GM18868 (cell line): ENCODE measurements at regions not wholly inside any gene's neighbourhood (a gene's known extent, or its start where the extent isn't known, plus 50 kb on each side); places are given as distances from the start of the nearest gene placed in this dataset.
A peak's percentile ranks its signal among the peaks of the same experiment; 100 is the strongest.
"Not testable (repeated sequence)": the region's sequence is repeated elsewhere in the genome, so short reads cannot be mapped to it uniquely, and the experiment has no call there.

Experiments used
- ATAC-seq: cut with Tn5 transposase; IDR thresholded peaks from one replicate; pipeline ENCODE4 v1.9.1; 2021; ENCODE audit warnings: mild to moderate bottlenecking, moderate library complexity; ENCODE audit not compliant: unreplicated experiment

DNA sequence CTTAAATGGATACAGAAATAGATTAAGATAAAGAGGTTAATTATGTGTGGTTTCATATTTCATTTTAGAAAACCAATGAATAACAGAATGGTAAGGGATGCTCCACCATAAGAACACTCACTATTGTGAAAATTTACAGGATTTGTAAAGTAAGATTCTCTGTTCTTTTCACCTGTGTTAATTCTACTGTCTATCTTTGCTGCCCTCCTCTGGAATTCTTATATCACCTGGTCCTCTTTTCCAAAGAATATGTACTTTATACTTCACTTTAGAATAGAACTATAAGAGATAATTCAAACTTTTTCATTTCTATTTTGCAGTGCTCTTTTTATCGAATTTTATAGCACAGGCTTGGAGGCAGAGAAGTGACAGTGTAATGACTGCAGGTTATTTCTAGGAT, 213.4 kb downstream of the LURAP1L start:
- no peak for ATAC-seq

DNA sequence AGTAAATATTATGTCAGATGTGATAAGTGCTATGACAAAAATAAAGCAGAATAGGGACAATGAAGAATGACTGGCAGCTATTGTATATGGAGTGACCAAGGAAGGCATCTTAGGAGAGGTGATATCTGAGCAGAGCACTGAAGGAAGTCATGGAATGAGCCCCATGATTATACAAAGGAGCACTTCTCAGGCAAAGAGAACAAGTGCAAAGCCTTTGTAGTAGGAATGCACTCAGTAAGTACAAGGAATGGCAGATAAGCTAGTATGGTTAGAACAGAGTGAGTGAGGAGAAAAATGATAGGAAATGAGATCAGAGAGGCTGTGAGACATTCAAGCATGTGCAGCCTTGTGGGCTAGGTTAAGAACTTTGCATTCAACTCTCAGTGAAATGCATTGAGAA, 214.8 kb downstream of the LURAP1L start:
- ATAC-seq: no peak

DNA sequence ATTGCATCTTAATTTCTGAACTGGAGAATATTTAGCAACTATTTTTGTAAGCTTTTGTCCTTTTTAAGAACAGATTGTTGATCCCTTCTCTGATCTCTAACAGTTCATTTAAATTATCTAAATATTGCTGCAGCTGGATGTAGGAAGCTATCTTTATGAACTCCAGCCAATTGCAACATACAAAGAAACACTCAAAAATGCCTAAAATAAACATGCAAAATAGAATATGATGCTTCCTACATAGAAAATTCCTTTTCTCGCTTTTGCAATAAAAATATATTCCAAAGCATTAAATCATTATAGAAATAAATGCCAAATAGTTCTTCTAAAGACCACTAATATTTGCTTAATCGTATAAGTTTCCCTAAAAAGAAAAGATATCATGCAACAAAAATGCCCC, 218.6 kb downstream of the LURAP1L start:
- no peak for ATAC-seq

DNA sequence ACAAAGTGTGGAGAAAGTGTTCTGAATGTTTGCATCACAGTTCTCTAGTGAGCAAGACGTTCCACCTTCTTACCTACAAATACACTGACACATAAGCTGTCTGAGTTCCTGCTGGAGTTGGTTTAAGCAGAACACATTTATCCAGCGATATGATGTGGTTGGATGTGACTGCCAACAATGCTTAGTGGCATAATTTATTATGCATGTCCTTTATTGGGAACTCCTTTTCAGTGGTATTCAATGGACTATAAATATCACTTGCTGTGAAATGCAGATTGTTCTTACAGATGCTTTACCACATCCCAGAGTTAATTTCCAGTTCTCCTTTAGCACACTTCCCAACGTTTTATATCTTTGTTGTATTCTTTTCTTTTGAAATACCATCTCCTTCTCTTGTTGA, 222.2 kb downstream of the LURAP1L start:
- ATAC-seq: no peak

DNA sequence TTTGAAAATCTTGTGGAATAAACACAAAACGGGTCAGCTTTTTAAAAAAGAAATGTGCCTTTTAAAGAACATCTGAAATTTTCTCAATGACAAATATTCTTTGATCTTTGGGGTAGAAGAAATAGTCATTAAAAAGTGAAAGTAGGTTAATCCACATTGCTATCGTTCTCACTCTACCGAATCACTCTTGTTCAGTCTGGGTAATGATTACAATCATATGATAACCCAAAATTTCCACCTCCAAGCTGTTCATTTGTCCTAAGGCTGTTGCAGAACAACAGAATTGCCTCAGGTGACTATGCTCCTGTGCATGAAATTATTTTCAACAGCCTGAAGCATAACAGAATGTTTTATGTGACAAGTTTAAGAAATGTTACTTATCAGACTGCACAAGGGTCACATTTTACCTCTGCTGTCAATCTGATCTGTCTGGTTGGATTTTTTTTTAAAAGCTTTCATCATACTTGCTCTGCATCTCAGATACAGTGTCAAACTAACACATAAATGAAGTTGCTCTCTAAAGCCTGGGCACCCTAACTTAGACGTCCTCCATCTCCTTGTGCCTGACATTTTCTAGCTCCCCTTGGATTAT, 227.3 kb downstream of the LURAP1L start:
- ATAC-seq: no peak

DNA sequence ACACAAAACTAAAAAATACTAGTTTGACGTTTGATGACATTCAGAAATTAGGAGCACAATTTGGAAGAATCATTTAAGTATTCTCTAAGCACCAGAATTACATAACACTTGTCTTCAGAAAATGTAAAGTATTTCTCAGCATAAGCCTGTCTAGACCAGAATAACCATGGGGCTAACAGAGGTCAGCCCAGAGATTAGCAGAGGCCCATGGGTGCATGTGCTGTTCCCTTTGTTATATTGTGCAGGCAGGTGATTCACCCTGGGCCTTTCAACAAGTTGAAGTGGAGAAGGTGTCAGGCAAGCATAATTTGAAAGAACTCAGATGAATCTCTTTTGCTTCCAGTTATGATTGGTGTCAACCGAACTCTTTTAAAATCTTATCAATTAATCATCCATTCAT, 227.9 kb downstream of the LURAP1L start:
- ATAC-seq: no peak

DNA sequence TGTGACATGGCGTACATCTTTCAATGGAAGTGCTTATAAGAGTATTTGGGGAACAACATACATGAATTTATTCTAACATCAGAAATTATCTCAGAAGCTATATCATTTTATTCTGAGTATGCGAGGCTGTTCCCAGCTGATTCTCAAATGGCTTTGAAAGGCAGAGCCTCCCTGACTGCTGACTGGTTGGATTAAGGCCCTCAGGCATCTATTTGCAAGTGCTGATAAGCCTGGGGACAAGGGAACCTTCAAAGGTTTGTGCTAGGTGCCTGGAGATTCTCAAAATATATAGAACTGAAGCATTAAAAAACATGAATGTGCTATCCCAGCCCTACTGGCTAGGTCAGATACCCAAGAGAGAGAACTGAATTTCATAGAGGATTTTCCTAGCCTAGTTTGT, 235.1 kb downstream of the LURAP1L start:
- ATAC-seq: no peak

DNA sequence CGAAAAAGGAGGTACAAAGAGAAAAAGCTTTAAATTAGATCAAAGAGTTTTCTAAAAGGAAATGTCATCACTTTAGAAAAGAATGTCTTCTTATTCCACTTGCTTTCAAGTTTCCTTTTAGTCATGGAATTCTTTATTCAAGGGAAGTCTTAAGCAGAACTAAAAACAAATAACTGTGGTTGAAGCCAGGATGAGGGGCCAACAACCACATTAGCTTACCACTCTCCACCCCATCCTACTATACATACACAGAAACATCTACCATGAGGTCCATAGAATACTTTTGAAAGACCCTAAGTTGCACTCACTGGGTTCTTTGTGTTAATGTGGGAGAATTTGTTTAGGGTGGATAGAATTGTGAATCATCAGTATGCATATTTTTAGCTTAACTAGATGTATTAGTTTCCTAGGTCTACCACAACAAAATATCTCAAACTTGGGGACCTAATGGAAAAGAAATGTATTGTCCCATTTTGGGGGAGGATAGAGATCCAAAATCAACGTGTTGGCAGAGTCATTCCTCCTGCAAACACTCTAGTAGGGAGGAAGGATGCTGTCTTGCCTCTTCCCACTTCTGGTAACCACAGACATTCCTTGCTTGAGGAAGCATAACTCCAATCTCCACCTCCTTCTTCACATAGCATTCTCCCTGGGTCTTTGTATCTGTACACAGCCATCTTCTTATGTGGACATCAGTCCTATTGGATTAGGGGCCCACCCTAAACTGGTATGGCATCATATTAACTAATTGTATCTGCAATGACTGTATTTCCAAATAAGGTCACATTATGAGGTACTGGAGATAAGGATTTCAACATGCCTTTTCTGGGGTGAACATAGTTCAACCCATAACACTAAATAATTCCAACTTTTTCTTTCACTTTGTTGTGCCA, 239.4 kb downstream of the LURAP1L start:
- ATAC-seq: no peak

DNA sequence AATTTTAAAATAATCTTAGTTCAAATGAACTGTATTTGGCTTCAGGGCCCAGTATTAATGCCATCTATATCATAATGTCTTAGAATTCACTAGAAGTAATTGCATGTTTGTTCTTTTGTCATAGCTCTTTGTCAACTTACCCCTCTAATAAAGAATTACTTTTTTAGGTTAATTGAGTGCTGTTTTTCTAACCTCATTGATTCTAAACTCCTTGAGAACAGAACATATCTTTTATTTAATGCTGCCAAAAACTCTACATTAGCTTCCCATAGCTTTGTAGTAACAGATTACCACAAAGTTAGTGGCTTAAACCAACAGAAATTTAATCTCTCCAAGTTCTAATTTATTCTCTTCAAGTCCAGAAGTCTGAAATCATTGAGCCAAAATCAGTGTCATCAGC, 242.4 kb downstream of the LURAP1L start:
- ATAC-seq: no peak

DNA sequence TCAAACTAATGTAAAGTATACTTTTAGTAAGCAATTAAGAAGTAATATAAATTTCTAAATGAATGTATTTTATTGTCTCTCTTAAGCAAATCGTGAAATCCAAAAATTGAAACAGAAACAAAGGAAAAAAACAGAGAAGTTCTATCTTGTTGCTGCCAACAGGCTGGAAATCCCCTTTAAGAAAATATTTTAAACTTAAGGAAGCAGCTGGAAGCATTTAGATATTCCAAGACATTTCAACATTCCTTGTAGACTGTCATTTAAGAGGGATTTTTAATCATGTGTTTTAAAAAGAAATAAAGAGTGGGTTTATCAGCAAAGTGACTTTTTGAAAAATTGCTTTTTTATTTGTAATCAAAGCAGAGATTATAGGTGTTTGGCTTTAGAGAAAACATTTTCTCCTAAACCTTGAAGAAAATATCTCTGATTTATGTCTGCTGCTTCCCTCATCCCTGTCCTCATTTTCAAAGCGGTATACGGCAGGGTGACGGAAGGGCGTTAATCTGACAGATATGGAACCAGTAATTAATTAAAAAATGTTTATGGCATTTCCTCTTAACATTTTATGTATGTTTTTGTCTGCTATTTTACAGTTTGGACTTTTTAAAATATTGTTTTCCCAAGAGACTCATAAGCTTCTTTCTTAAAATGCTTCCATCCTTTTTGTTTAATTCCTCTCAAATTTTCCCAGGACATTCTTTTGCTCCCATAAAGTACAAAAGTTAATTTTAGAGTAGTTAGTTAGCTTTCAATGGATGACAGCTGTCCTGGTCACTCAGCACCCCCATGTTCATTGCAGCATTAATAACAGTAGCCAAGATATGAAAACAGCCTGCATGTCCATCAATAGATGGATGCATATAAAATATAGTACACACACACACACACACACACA, 245.6 kb downstream of the LURAP1L start:
- no peak for ATAC-seq

DNA sequence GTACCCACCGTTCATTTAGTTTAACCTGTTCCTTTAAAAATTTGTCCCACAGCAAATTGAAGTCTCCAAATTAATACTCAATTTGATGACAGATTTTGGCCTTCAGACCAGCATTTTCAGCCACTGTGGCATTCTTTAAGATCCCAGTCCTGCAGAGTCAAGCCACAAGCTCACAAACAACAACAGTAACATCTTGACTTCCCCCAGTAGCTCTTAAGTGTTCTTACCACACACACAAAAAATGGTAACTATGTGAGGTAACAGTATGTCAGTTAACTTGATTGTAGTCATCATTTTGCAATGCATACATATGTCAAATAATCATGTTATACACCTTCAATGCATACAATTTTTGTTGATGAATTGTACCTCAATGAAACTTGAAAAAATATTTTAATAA, 247.9 kb downstream of the LURAP1L start:
- ATAC-seq: no peak

DNA sequence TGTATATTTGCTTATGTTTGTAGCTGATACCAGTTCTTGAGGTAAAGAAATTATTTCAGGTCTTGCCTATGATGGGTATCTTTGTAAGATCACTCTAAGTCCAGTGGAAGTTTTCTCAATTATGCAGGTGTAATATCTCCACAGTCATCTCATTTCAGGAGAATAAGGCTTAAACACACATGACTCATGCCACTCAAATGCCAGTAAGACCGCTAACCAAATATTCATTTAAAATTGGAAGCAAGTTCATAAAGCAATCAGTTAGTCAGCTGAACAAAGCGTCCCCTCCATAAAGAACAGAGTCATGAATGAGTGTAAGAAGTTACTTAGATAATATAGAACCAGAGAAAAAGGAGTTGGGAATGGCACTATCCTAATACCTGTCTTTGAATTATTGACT, 248.7 kb downstream of the LURAP1L start:
- ATAC-seq: no peak

DNA sequence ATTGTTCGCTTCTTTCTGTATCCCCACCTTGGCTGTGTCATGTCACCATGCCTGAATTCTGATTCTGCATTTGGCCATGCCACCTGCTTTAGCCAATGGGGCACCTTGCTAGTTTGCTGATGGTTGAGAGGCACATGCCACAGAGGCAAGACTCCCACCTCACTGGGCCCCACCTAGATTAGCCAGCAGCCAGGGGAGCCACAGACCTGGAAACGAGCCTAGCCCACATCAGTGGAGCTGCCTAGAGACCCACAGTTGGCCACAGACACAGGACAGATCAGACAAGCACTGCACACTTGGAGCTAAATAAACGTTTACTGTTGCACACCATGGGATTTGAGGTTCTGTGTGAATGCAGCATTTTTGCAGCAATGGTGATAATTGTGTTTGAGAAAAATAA, 252.1 kb downstream of the LURAP1L start:
- ATAC-seq: no peak

DNA sequence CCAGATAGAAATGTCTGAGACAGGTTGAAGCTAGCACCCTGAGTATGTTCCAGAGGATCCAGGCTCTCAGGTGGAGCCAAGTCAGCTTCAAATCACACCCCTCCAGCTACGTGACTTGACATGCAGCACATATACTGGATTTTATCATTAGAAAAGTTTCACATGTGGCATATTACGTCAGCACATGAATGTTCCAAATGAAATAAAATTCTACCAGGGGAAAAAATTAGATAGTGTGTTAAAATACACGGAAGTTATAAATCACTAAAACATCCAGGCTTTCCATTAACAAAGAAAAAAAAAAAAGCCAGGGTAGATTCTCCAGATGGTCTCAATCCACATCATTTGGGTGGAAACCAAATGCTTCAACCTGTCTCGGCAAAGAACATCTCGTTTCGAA, 251.6 kb downstream of the MPDZ start:
- no peak for ATAC-seq

DNA sequence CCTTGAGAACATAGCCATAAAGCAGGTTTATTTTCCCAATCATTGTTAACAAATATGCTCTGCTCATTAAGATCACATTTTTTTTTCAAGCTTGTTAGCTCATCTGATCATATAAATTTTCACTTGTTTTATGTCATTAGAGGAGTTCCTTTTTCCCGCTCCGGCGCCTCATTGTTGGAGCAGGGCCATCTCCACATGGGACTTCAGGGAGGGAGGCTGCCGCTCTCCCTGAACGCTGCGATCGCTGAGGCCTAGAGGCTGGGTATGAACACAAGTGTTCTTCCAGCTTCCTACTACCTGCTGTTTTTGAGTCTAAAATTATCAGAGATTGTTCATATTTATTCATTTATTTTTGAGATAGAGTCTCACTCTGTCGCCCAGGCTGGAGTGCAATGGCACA, 246.9 kb downstream of the MPDZ start:
- ATAC-seq: no peak

DNA sequence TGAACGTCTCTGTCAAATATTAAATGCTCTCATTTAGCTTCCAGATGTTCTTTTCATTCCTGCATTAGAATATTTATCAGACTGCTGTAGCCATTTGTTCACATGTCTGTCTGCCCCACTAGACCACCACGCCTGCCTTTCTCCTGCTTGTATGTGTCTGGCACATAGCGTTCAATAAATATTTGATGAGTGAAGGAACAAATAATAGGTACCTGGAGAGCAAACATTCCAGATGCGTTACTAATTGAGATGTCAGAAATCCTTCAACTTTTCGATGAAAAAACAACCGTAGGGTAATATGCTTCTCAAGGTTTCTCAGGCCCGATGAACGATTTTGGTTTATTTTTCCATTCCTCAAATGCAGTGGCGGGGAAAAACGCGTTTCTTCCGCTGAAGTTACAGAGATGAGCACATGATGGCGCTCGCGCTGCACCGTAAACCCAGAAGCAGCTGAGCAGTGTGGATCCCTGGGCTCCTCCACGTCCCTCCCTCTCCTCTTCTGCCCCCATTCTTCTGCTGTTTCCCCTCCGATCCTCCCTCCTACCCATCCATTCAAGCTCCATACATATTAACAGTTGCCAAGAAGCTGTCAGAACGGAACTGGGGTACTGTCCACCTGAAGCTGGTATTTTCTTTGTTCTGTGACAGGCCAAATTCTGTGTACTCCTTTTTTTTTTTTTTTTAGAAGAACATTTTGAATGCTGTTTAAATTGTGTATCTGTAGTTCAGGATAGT, 245.4 kb downstream of the MPDZ start:
- peak; percentile 90 for ATAC-seq

DNA sequence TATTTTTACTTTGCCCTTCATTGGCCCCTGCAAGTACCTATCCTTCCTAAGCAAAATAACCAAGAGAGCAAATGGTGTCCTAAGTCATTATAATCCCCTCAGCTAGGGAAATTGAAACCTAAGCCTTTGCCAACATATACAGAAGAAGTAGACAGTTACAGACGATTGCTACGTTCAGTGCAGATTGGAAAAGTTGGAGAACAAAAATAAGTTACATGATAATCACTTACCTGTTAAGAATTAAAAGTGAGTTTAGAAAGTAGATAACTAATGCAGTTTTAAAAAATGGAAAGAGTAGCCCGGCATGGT, 244.8 kb downstream of the MPDZ start:
- peak; percentile 5 for ATAC-seq

DNA sequence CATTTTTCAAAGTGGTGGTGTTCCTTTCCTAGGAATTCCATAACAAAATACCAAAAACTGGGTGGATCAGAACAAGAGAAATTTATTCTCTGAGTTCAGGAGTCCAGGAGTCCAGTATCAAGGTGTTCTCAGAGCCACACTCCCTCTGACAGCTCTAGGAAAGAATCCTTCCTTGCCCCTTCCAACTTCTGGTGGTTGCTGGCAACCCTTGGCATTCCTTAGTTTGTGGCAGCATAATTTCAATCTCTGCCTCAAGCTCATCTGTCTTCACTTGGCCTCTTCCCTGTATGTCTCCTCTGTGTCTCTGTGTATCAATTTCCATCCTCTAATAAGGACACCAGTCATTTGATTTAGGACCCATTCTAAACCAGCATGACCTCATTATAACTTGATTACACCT, 243.7 kb downstream of the MPDZ start:
- ATAC-seq: no peak

DNA sequence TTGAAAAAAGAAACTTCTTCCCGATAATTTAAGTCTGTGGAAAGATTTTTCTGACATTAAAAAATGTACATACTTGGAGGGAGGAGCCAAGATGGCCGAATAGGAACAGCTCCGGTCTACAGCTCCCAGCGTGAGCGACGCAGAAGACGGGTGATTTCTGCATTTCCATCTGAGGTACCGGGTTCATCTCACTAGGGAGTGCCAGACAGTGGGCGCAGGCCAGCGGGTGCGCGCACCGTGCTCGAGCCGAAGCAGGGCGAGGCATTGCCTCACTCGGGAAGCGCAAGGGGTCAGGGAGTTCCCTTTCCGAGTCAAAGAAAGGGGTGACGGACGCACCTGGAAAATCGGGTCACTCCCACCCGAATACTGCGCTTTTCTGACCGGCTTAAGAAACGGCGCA, 241.7 kb downstream of the MPDZ start:
- ATAC-seq: not testable (repeated sequence)

DNA sequence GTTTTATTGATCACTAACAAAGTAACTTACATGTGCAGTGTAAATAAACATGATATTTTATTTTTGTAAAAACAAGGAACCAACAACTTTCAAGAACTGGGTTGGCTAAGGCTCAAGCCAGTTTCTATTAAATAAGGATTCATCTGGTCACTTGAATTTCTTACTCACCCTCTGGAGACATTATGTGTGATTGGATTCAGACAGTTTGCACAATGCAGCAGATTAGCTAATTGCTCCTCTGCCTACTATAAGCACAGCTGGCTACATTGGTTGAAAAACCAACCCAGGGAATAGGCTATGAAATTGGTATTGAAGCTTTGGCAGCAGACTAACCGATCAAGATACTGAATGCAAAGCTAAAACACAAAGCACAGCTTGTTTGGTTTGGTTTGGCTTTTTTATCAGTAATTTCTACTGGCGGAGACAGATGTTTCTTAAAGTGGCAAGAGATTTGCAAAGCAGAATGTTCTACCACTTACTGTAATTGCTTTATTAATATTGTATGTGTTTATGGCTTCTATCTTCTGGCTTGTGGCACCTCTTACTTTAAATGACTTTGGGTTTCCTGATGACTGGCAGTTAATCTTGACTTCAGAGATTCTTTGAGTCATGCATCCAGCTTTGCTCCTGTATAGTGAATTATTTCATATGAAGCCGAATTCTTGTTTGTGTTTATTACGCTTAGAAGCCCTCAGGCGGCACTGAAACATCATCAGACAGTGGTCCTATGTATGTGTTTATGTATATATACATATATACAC, 231.5 kb downstream of the MPDZ start:
- ATAC-seq: no peak
